ENCODE measurements at regions not wholly inside any gene's neighbourhood (a gene's known extent, or its start where the extent isn't known, plus 50 kb on each side); places are given as distances from the start of the nearest gene placed in this dataset.

- Mint-ChIP-seq H3K4me1 (no peaks in the 10 kb centered on the region), H3K27ac (no peak overlapping the region), H3K27me3 (peaks cover 3% of the 10 kb centered on the region), H3K4me3 (no peak overlapping the region), H3K9me3 (ENCODE audit: insufficient read depth) (peaks cover 3% of the 10 kb centered on the region)
- no peak for ATAC-seq (ENCODE audit: low read depth)
- POLR2A ChIA-PET = no interaction called here
- no peaks in the 10 kb centered on the region for H4K20me1 ChIP-seq (ENCODE audit: control insufficient read depth, insufficient read depth, low read length, poor library complexity, severe bottlenecking)
- H3K27me3 ChIP-seq (replicated peaks in 1 of 4; ENCODE audit: control extremely low read depth in 1 of 4, control insufficient read depth in 3 of 4, insufficient read depth in 4 of 4, low read length in 3 of 4) = peaks cover 0 to 4% (median 0%) of the 10 kb centered on the region in 4 experiments
- intact Hi-C loops (cut with micrococcal nuclease) = no loop called here
- CTCF ChIA-PET = no interaction called here
- H3K79me2 ChIP-seq (ENCODE audit: control insufficient read depth, insufficient read depth, low read length) = no peaks in the 10 kb centered on the region
- no peaks in the 10 kb centered on the region for H3K4me1 ChIP-seq (ENCODE audit: control insufficient read depth in 2 of 2, insufficient read depth in 2 of 2, low read length in 2 of 2)
- no peak overlapping the region for H3K4me3 ChIP-seq (ENCODE audit: control extremely low read depth in 1 of 5, extremely low read depth in 1 of 5, insufficient read depth in 1 of 5, low read depth in 2 of 5, low read length in 4 of 5)
- no peak overlapping the region for H3K4me2 ChIP-seq (replicated peaks; ENCODE audit: low read depth, low read length, poor library complexity, severe bottlenecking)
- DNase-seq = no peak
- peaks cover 0 to 3% (median 1%) of the 10 kb centered on the region in 3 donors for H3K9me3 ChIP-seq (ENCODE audit: control extremely low read depth in 1 of 3, control insufficient read depth in 2 of 3, insufficient read depth in 1 of 3, low read length in 2 of 3)
- no peaks in the 10 kb centered on the region for H3K36me3 ChIP-seq (replicated peaks in 1 of 2; ENCODE audit: control extremely low read depth in 1 of 2, control insufficient read depth in 1 of 2, extremely low read depth in 1 of 2, insufficient read depth in 2 of 2, low read length in 1 of 2)
- no peak for TF ChIP-seq EZH2 (IDR thresholded peaks at IDR 0.05; ENCODE audit: borderline replicate concordance, insufficient read depth, low read depth, low read length, poor library complexity, severe bottlenecking)
- TF ChIP-seq, protein P1, sequence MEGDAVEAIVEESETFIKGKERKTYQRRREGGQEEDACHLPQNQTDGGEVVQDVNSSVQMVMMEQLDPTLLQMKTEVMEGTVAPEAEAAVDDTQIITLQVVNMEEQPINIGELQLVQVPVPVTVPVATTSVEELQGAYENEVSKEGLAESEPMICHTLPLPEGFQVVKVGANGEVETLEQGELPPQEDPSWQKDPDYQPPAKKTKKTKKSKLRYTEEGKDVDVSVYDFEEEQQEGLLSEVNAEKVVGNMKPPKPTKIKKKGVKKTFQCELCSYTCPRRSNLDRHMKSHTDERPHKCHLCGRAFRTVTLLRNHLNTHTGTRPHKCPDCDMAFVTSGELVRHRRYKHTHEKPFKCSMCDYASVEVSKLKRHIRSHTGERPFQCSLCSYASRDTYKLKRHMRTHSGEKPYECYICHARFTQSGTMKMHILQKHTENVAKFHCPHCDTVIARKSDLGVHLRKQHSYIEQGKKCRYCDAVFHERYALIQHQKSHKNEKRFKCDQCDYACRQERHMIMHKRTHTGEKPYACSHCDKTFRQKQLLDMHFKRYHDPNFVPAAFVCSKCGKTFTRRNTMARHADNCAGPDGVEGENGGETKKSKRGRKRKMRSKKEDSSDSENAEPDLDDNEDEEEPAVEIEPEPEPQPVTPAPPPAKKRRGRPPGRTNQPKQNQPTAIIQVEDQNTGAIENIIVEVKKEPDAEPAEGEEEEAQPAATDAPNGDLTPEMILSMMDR (IDR thresholded peaks at IDR 0.05) = no peak
- H3K27ac ChIP-seq (ENCODE audit: low read length in 2 of 2) = no peak overlapping the region
- H2AFZ ChIP-seq (ENCODE audit: insufficient read depth, low read depth, low read length, poor library complexity, severe bottlenecking) = no peak overlapping the region
- no peak overlapping the region for H3K9ac ChIP-seq (ENCODE audit: low read length)
- WGBS (ENCODE audit: insufficient coverage) = no CpG with 5 or more reads among the region's 1 CpG
Observed at GRCh38 chr4:54902271-54902670, 223.1 kb downstream of the KDR start.

- 100% methylated on average over 1 of the region's 1 CpG for WGBS (ENCODE audit: insufficient coverage)
- H3K4me1 Mint-ChIP-seq = no peaks in the 10 kb centered on the region
- peaks cover 2% of the 10 kb centered on the region for H3K9me3 Mint-ChIP-seq (ENCODE audit: insufficient read depth)
- TF ChIP-seq, protein P1 (IDR thresholded peaks at IDR 0.05) = no peak
- TF ChIP-seq EZH2 (IDR thresholded peaks at IDR 0.05; ENCODE audit: borderline replicate concordance, insufficient read depth, low read depth, low read length, poor library complexity, severe bottlenecking) = no peak
- H3K4me3 Mint-ChIP-seq = no peak overlapping the region
- no peak for ATAC-seq (ENCODE audit: low read depth)
- no peaks in the 10 kb centered on the region for H3K4me1 ChIP-seq (ENCODE audit: control insufficient read depth in 2 of 2, insufficient read depth in 2 of 2, low read length in 2 of 2)
- H3K4me2 ChIP-seq (replicated peaks; ENCODE audit: low read depth, low read length, poor library complexity, severe bottlenecking) = no peak overlapping the region
- H3K27me3 ChIP-seq (replicated peaks in 1 of 4; ENCODE audit: control extremely low read depth in 1 of 4, control insufficient read depth in 3 of 4, insufficient read depth in 4 of 4, low read length in 3 of 4) = peaks cover 0 to 4% (median 0%) of the 10 kb centered on the region in 4 experiments
- H3K79me2 ChIP-seq (ENCODE audit: control insufficient read depth, insufficient read depth, low read length) = no peaks in the 10 kb centered on the region
- H3K4me3 ChIP-seq (ENCODE audit: control extremely low read depth in 1 of 5, extremely low read depth in 1 of 5, insufficient read depth in 1 of 5, low read depth in 2 of 5, low read length in 4 of 5) = no peak overlapping the region
- no peak for DNase-seq
- H3K27me3 Mint-ChIP-seq = peaks cover 3% of the 10 kb centered on the region
- no peaks in the 10 kb centered on the region for H3K36me3 ChIP-seq (replicated peaks in 1 of 2; ENCODE audit: control extremely low read depth in 1 of 2, control insufficient read depth in 1 of 2, extremely low read depth in 1 of 2, insufficient read depth in 2 of 2, low read length in 1 of 2)
- H3K9ac ChIP-seq (ENCODE audit: low read length) = no peak overlapping the region
- CTCF ChIA-PET = no interaction called here
- no peak overlapping the region for H3K27ac ChIP-seq (ENCODE audit: low read length in 2 of 2)
- intact Hi-C loops (cut with micrococcal nuclease) = no loop called here
- H3K9me3 ChIP-seq (ENCODE audit: control extremely low read depth in 1 of 3, control insufficient read depth in 2 of 3, insufficient read depth in 1 of 3, low read length in 2 of 3) = peaks cover 0 to 3% (median 1%) of the 10 kb centered on the region in 3 donors
- H2AFZ ChIP-seq (ENCODE audit: insufficient read depth, low read depth, low read length, poor library complexity, severe bottlenecking) = no peak overlapping the region
- POLR2A ChIA-PET = no interaction called here
- H4K20me1 ChIP-seq (ENCODE audit: control insufficient read depth, insufficient read depth, low read length, poor library complexity, severe bottlenecking) = no peaks in the 10 kb centered on the region
- H3K27ac Mint-ChIP-seq = no peak overlapping the region
Observed at GRCh38 chr4:54901202-54901601, 224.2 kb downstream of the KDR start.

Measured in B cell (primary cell).